ENCODE measurements at regions not wholly inside any gene's neighbourhood (a gene's known extent, or its start where the extent isn't known, plus 50 kb on each side); places are given as distances from the start of the nearest gene placed in this dataset.

DNA sequence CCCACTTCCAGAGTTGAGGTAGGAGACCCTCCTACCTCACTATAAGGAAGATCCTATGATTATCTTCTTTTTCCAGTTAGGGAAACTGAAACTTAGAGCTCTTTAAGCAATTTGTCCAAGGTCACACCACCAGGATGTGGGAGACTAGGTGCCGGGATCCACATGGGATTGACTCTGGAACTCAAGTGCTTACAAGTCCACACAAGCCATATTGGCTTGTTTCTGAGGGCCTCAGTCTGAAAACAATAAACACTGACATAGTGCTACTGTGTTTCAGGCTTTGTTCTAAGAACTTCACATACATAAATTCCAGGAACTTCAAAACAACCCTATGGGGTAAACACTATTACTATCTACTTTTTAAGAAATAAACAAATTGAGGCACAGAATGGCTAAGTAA lies 481.3 kb downstream of the ZSWIM6 start:
- WGBS, 2 experiments (ENCODE audit: insufficient coverage in 1 of 2, insufficient read length in 1 of 2), result 94 to 100% methylated on average over 1 of the region's 1 CpG
- TF ChIP-seq, protein P1, sequence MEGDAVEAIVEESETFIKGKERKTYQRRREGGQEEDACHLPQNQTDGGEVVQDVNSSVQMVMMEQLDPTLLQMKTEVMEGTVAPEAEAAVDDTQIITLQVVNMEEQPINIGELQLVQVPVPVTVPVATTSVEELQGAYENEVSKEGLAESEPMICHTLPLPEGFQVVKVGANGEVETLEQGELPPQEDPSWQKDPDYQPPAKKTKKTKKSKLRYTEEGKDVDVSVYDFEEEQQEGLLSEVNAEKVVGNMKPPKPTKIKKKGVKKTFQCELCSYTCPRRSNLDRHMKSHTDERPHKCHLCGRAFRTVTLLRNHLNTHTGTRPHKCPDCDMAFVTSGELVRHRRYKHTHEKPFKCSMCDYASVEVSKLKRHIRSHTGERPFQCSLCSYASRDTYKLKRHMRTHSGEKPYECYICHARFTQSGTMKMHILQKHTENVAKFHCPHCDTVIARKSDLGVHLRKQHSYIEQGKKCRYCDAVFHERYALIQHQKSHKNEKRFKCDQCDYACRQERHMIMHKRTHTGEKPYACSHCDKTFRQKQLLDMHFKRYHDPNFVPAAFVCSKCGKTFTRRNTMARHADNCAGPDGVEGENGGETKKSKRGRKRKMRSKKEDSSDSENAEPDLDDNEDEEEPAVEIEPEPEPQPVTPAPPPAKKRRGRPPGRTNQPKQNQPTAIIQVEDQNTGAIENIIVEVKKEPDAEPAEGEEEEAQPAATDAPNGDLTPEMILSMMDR (conservative IDR thresholded peaks at IDR 0.05), result no peak
- no peak for DNase-seq
- Mint-ChIP-seq H3K27ac (no peak overlapping the region), H3K9me3 (no peaks in the 10 kb centered on the region), H3K4me1 (peaks cover 25% of the 10 kb centered on the region), H3K4me3 (no peak overlapping the region), H3K27me3 (ENCODE audit: insufficient read depth) (peaks cover 5% of the 10 kb centered on the region), H3K36me3 (ENCODE audit: low read depth) (no peaks in the 10 kb centered on the region)
- no peaks in the 10 kb centered on the region for H3K36me3 ChIP-seq (ENCODE audit: control insufficient read depth, insufficient read depth, low read length)
- no peak overlapping the region for H3K4me3 ChIP-seq (ENCODE audit: low read length)
- no peaks in the 10 kb centered on the region for H3K9me3 ChIP-seq (ENCODE audit: control insufficient read depth, low read length)
- no peak overlapping the region for H3K9ac ChIP-seq (ENCODE audit: extremely low read depth, low read length, poor library complexity, severe bottlenecking)
- H3K27me3 ChIP-seq (ENCODE audit: control insufficient read depth, insufficient read depth, low read length, poor library complexity, severe bottlenecking), result no peaks in the 10 kb centered on the region
- peaks cover 8% of the 10 kb centered on the region for H3K4me1 ChIP-seq (ENCODE audit: control insufficient read depth, insufficient read depth, low read length)
- H3K27ac ChIP-seq (ENCODE audit: low read depth, low read length), result no peak overlapping the region

DNA sequence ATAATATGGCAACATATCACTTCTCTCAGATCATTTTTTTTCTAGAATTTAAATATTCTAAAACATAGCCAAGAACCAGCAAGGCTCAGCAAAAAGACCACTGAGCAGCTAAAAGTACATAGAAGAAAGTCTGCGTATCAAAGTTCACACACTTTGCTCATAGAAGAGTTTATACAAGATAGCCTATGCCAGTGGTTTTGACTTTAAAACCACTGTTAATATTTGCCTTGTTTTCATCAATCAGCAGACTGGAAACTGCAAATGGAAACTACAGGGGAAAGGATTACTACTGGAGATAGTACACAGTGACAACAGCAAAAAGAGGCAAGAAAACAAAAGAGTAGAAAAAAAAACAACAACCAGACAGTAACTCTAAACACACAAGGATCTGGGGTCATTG lies 483.3 kb downstream of the ZSWIM6 start:
- Histone ChIP-seq H3K9ac (ENCODE audit: extremely low read depth, low read length, poor library complexity, severe bottlenecking) (no peak overlapping the region), H3K4me1 (ENCODE audit: control insufficient read depth, insufficient read depth, low read length) (peaks cover 8% of the 10 kb centered on the region), H3K9me3 (ENCODE audit: control insufficient read depth, low read length) (peaks cover 6% of the 10 kb centered on the region), H3K27me3 (ENCODE audit: control insufficient read depth, insufficient read depth, low read length, poor library complexity, severe bottlenecking) (no peaks in the 10 kb centered on the region), H3K36me3 (ENCODE audit: control insufficient read depth, insufficient read depth, low read length) (no peaks in the 10 kb centered on the region), H3K4me3 (ENCODE audit: low read length) (no peak overlapping the region), H3K27ac (ENCODE audit: low read depth, low read length) (no peak overlapping the region)
- Mint-ChIP-seq H3K4me3 (no peak overlapping the region), H3K27me3 (ENCODE audit: insufficient read depth) (peaks cover 5% of the 10 kb centered on the region), H3K4me1 (peaks cover 22% of the 10 kb centered on the region), H3K27ac (no peak overlapping the region), H3K9me3 (peaks cover 3% of the 10 kb centered on the region), H3K36me3 (ENCODE audit: low read depth) (no peaks in the 10 kb centered on the region)
- TF ChIP-seq, protein P1 (conservative IDR thresholded peaks at IDR 0.05), result no peak
- no peak for DNase-seq
- 92% methylated on average over 1 of the region's 1 CpG for WGBS, 2 experiments (ENCODE audit: insufficient coverage in 1 of 2, insufficient read length in 1 of 2)

DNA sequence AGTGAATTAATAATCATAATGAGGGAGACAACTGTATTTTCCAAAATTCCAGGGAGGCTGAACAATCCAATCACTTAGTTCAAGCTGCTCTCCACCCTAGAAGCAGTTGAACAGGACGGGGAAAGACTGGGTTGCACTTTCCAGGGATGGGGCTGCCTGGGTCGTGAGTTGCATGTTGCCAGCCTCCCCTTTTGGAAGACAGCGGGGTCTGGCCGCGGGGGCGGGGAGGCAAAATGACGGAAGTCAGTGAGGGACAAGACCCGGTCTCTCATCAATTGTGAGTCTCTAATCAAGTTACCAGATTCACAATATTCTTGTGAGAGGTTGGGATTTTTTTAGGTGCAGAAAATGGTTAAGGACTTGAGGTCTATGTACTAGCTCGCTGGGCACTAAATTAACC lies 484.1 kb downstream of the ZSWIM6 start:
- H3K27me3 Mint-ChIP-seq (ENCODE audit: insufficient read depth), result peaks cover 3% of the 10 kb centered on the region
- WGBS, 2 experiments (ENCODE audit: insufficient coverage in 1 of 2, insufficient read length in 1 of 2), result 80 to 90% methylated on average over 2 to 9 of the region's 9 CpGs
- peaks cover 22% of the 10 kb centered on the region for H3K4me1 Mint-ChIP-seq
- no peak overlapping the region for H3K4me3 Mint-ChIP-seq
- no peaks in the 10 kb centered on the region for H3K36me3 Mint-ChIP-seq (ENCODE audit: low read depth)
- Histone ChIP-seq H3K27me3 (ENCODE audit: control insufficient read depth, insufficient read depth, low read length, poor library complexity, severe bottlenecking) (no peaks in the 10 kb centered on the region), H3K9me3 (ENCODE audit: control insufficient read depth, low read length) (peaks cover 6% of the 10 kb centered on the region), H3K4me3 (ENCODE audit: low read length) (no peak overlapping the region), H3K27ac (ENCODE audit: low read depth, low read length) (no peak overlapping the region), H3K9ac (ENCODE audit: extremely low read depth, low read length, poor library complexity, severe bottlenecking) (no peak overlapping the region), H3K4me1 (ENCODE audit: control insufficient read depth, insufficient read depth, low read length) (peaks cover 8% of the 10 kb centered on the region), H3K36me3 (ENCODE audit: control insufficient read depth, insufficient read depth, low read length) (no peaks in the 10 kb centered on the region)
- no peak for DNase-seq
- peaks cover 3% of the 10 kb centered on the region for H3K9me3 Mint-ChIP-seq
- no peak overlapping the region for H3K27ac Mint-ChIP-seq
- TF ChIP-seq, protein P1 (conservative IDR thresholded peaks at IDR 0.05), result no peak
